ENCODE measurements at regions not wholly inside any gene's neighbourhood (a gene's known extent, or its start where the extent isn't known, plus 50 kb on each side); places are given as distances from the start of the nearest gene placed in this dataset.

DNA sequence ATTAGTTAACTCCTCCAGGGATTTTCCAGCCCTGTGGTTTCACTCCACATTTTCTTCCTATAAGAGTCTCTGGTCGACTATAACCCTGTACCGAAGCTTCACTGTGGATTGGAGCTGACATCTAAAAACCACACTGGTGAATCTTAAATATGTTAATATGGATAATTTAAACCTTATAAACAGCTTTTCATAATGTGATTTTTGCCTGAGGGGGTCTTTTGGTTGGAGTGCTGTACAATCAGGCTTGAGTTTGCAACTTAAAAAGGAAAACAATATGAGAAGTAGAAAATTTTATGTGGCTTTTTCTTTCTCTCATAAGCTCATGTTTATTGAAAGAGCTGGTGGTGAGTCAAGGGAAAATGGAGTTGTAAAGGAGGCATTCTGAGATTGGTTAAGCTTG is 313.7 kb downstream of the VPS13C start:
- Mint-ChIP-seq H3K36me3 (ENCODE audit: insufficient read depth) (no peaks in the 10 kb centered on the region), H3K27me3 (peaks cover 8% of the 10 kb centered on the region), H3K27ac (no peak overlapping the region), H3K9me3 (ENCODE audit: low read depth) (no peaks in the 10 kb centered on the region), H3K4me3 (ENCODE audit: low read depth) (no peak overlapping the region), H3K4me1 (ENCODE audit: low read depth) (peaks cover 2% of the 10 kb centered on the region)
- TF ChIP-seq, protein P1, sequence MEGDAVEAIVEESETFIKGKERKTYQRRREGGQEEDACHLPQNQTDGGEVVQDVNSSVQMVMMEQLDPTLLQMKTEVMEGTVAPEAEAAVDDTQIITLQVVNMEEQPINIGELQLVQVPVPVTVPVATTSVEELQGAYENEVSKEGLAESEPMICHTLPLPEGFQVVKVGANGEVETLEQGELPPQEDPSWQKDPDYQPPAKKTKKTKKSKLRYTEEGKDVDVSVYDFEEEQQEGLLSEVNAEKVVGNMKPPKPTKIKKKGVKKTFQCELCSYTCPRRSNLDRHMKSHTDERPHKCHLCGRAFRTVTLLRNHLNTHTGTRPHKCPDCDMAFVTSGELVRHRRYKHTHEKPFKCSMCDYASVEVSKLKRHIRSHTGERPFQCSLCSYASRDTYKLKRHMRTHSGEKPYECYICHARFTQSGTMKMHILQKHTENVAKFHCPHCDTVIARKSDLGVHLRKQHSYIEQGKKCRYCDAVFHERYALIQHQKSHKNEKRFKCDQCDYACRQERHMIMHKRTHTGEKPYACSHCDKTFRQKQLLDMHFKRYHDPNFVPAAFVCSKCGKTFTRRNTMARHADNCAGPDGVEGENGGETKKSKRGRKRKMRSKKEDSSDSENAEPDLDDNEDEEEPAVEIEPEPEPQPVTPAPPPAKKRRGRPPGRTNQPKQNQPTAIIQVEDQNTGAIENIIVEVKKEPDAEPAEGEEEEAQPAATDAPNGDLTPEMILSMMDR (IDR thresholded peaks at IDR 0.05; ENCODE audit: unreplicated experiment), result no peak
- DNase-seq (ENCODE audit: low spot score, unreplicated experiment), result no peak

DNA sequence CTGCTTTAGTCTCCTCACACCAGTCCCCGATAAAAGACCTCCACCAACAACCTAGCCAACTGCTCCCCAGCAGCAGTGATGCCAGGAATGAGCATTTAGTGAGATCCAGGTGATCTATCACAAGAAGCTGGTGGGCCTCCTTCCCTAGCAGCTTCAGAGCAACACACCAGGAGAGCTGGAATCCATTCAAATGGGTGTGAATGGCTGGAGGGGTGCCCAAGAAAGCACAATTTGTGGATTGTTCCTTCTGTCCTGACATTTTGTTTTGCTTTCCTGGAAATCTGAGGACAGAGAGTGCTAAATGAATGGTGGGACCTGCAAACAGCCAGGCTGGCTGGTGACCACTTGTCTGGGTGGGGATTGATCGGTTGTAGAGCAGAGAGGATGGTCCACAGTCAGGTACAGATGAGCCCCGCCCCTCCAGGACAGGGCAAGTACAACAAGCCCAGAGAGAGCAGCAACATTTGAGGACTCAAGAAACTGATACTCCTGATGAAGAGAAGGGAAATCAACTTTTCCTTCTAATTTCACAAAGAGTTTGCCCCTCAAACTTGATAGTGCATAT is 316.8 kb downstream of the VPS13C start:
- Mint-ChIP-seq H3K27me3 (peaks cover 8% of the 10 kb centered on the region), H3K4me3 (ENCODE audit: low read depth) (no peak overlapping the region), H3K9me3 (ENCODE audit: low read depth) (no peaks in the 10 kb centered on the region), H3K27ac (no peak overlapping the region), H3K36me3 (ENCODE audit: insufficient read depth) (no peaks in the 10 kb centered on the region), H3K4me1 (ENCODE audit: low read depth) (no peaks in the 10 kb centered on the region)
- no peak for DNase-seq (ENCODE audit: low spot score, unreplicated experiment)
- TF ChIP-seq, protein P1 (IDR thresholded peaks at IDR 0.05; ENCODE audit: unreplicated experiment), result no peak

DNA sequence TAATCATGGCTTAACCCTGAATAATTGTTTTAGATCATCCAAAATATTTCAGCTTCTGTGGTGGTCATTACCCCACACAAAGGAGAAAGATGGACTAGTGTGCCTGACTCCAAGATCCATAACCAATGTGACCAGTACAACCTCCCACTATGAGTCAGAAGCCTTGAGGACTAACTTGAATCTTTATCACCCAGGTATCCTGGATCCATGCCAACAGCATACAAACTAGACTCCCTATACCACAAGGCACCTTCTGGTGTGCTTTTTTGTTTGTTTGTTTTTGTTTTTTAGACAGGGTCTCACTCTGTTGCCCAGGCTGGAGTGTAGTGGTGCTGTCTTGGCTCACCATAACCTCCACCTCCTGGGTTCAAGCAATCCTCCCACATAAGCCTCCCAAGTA is 317.7 kb downstream of the VPS13C start:
- Mint-ChIP-seq H3K27ac (no peak overlapping the region), H3K4me1 (ENCODE audit: low read depth) (no peaks in the 10 kb centered on the region), H3K27me3 (peaks cover 8% of the 10 kb centered on the region), H3K9me3 (ENCODE audit: low read depth) (no peaks in the 10 kb centered on the region), H3K4me3 (ENCODE audit: low read depth) (no peak overlapping the region), H3K36me3 (ENCODE audit: insufficient read depth) (no peaks in the 10 kb centered on the region)
- no peak for DNase-seq (ENCODE audit: low spot score, unreplicated experiment)
- TF ChIP-seq, protein P1 (IDR thresholded peaks at IDR 0.05; ENCODE audit: unreplicated experiment), result no peak

DNA sequence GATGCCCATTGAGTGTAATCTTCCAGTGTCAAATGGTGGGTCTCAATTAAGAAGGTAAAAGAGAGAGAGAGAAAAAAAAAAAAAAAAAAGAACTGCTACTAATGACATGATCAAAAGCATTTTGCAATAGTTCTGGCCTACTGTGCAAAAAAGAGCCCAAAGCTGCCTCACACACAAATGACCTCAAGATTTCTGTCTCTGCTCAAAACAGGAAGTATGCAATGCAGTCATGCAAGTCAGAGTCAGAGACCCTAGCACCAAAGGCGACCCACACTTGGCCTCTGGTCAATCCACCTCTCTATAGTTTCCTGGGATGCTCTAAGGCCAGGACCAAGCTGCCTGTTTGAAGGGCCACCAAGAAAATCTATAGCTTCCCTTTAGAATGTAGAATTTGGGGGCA is 323.5 kb downstream of the VPS13C start:
- no peaks in the 10 kb centered on the region for H3K36me3 Mint-ChIP-seq (ENCODE audit: insufficient read depth)
- DNase-seq (ENCODE audit: low spot score, unreplicated experiment), result no peak
- H3K4me1 Mint-ChIP-seq (ENCODE audit: low read depth), result no peaks in the 10 kb centered on the region
- H3K4me3 Mint-ChIP-seq (ENCODE audit: low read depth), result no peak overlapping the region
- H3K9me3 Mint-ChIP-seq (ENCODE audit: low read depth), result no peaks in the 10 kb centered on the region
- peaks cover 2% of the 10 kb centered on the region for H3K27me3 Mint-ChIP-seq
- TF ChIP-seq, protein P1 (IDR thresholded peaks at IDR 0.05; ENCODE audit: unreplicated experiment), result no peak
- no peak overlapping the region for H3K27ac Mint-ChIP-seq

DNA sequence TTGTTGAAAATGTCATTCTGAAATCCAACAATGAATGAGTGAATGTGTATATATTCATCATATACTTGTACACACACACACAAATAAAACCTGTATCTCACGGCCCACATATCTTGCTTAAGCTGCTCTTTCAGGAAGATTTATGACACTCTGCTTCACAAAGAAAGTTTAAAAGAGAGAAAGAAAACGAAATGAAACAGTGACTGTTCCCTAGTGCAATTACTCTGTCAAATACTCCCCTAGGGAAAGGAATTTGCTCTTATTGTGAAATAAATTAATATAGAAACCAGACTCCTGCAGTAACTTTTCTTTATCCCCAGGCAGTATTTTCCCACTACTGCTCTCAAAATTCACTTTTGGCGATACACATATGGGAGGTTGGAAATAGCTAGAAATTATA is 329.1 kb downstream of the VPS13C start:
- Mint-ChIP-seq H3K36me3 (ENCODE audit: insufficient read depth) (no peaks in the 10 kb centered on the region), H3K27me3 (peaks cover 11% of the 10 kb centered on the region), H3K4me1 (ENCODE audit: low read depth) (no peaks in the 10 kb centered on the region), H3K9me3 (ENCODE audit: low read depth) (no peaks in the 10 kb centered on the region), H3K27ac (no peak overlapping the region), H3K4me3 (ENCODE audit: low read depth) (no peak overlapping the region)
- DNase-seq (ENCODE audit: low spot score, unreplicated experiment), result no peak
- TF ChIP-seq, protein P1 (IDR thresholded peaks at IDR 0.05; ENCODE audit: unreplicated experiment), result no peak
